Neural crest cell (in vitro differentiated cells): ENCODE measurements at regions not wholly inside any gene's neighbourhood (a gene's known extent, or its start where the extent isn't known, plus 50 kb on each side); places are given as distances from the start of the nearest gene placed in this dataset.
"Not testable (repeated sequence)": the region's sequence is repeated elsewhere in the genome, so short reads cannot be mapped to it uniquely, and the experiment has no call there.

Source experiments
- DNase-seq: peaks from one replicate; pipeline ENCODE4 v3.0.0; 2021; ENCODE audit warnings: low read depth, mixed read lengths, low spot score
- H3K27ac Mint-ChIP-seq: one replicate; pipeline ENCODE4 v1.8.0; 2021; ENCODE audit warnings: mild to moderate bottlenecking, mixed read lengths; ENCODE audit not compliant: unreplicated experiment
- H3K27me3 Mint-ChIP-seq: 2 replicates; pipeline ENCODE4 v1.8.0; 2021; ENCODE audit warnings: low read depth, mild to moderate bottlenecking, mixed read lengths
- H3K36me3 Mint-ChIP-seq: 2 replicates; pipeline ENCODE4 v1.8.0; 2021; ENCODE audit warnings: low read depth, mild to moderate bottlenecking, mixed read lengths
- H3K4me1 Mint-ChIP-seq: 2 replicates; pipeline ENCODE4 v1.8.0; 2021; ENCODE audit warnings: mixed read lengths
- H3K4me3 Mint-ChIP-seq: one replicate; pipeline ENCODE4 v1.8.0; 2021; ENCODE audit warnings: mild to moderate bottlenecking, mixed read lengths
- H3K9me3 Mint-ChIP-seq: 2 replicates; pipeline ENCODE4 v1.8.0; 2021; ENCODE audit warnings: mixed read lengths
- CTCF ChIP-seq: fragments of 200-600 bp; sonication (generic); conservative IDR thresholded peaks from 2 replicates; pipeline ENCODE4 v1.5.0; 2021; ENCODE audit warnings: antibody characterized with exemption, mild to moderate bottlenecking

- Mint-ChIP-seq H3K27ac (no peak overlapping the region), H3K4me3 (no peak overlapping the region), H3K4me1 (peaks cover 4% of the 10 kb centered on the region), H3K27me3 (no peaks in the 10 kb centered on the region), H3K9me3 (peaks cover 6% of the 10 kb centered on the region), H3K36me3 (no peaks in the 10 kb centered on the region)
- no peak for DNase-seq
- TF ChIP-seq CTCF: peak; percentile 43
These were observed 1609.7 kb upstream of the CDH9 start for GRCh38 chr5:28648108-28648507.

GRCh38 chr5:28632607-28633006 lies 1594.2 kb upstream of the CDH9 start:
- Mint-ChIP-seq H3K4me3 (no peak overlapping the region), H3K4me1 (no peaks in the 10 kb centered on the region), H3K27me3 (no peaks in the 10 kb centered on the region)

GRCh38 chr5:28603869-28604268 lies 1565.5 kb upstream of the CDH9 start:
- TF ChIP-seq CTCF: no peak
- no peaks in the 10 kb centered on the region for H3K4me1 Mint-ChIP-seq
- H3K9me3 Mint-ChIP-seq: peaks cover 15% of the 10 kb centered on the region
- no peak overlapping the region for H3K27ac Mint-ChIP-seq
- H3K36me3 Mint-ChIP-seq: peaks cover 5% of the 10 kb centered on the region
- no peak for DNase-seq
- H3K27me3 Mint-ChIP-seq: no peaks in the 10 kb centered on the region
- no peak overlapping the region for H3K4me3 Mint-ChIP-seq

More at GRCh38 chr5:28632607-28633006, 1594.2 kb upstream of the CDH9 start:
- no peaks in the 10 kb centered on the region for H3K36me3 Mint-ChIP-seq
- DNase-seq: no peak
- no peak overlapping the region for H3K27ac Mint-ChIP-seq
- H3K9me3 Mint-ChIP-seq: peaks cover 2% of the 10 kb centered on the region
- no peak for TF ChIP-seq CTCF

GRCh38 chr5:28602429-28602828 lies 1564.0 kb upstream of the CDH9 start:
- H3K4me1 Mint-ChIP-seq: no peaks in the 10 kb centered on the region
- no peak overlapping the region for H3K27ac Mint-ChIP-seq
- no peak for TF ChIP-seq CTCF
- no peak for DNase-seq
- peaks cover 2% of the 10 kb centered on the region for H3K36me3 Mint-ChIP-seq
- H3K4me3 Mint-ChIP-seq: no peak overlapping the region
- H3K27me3 Mint-ChIP-seq: no peaks in the 10 kb centered on the region
- peaks cover 8% of the 10 kb centered on the region for H3K9me3 Mint-ChIP-seq

GRCh38 chr5:28596707-28597106 lies 1558.3 kb upstream of the CDH9 start:
- not testable (repeated sequence) for H3K36me3 Mint-ChIP-seq, DNase-seq, H3K4me1 Mint-ChIP-seq, H3K9me3 Mint-ChIP-seq, H3K4me3 Mint-ChIP-seq, H3K27ac Mint-ChIP-seq, H3K27me3 Mint-ChIP-seq

- no peak overlapping the region for H3K4me3 Mint-ChIP-seq
- H3K9me3 Mint-ChIP-seq: peaks cover 15% of the 10 kb centered on the region
- no peak overlapping the region for H3K27ac Mint-ChIP-seq
- TF ChIP-seq CTCF: no peak
- no peaks in the 10 kb centered on the region for H3K36me3 Mint-ChIP-seq
- no peaks in the 10 kb centered on the region for H3K27me3 Mint-ChIP-seq
- H3K4me1 Mint-ChIP-seq: no peaks in the 10 kb centered on the region
- DNase-seq: no peak
These were observed 1542.2 kb upstream of the CDH9 start for GRCh38 chr5:28580616-28581015.
